KMS-11 (cell line): ENCODE measurements at regions not wholly inside any gene's neighbourhood (a gene's known extent, or its start where the extent isn't known, plus 50 kb on each side); places are given as distances from the start of the nearest gene placed in this dataset.

ENCODE experiments used
- H2AFZ ChIP-seq: fragments of 200-600 bp; sonication (generic); 2 replicates; pipeline ENCODE4 v1.6.1; 2016; ENCODE audit warnings: antibody characterized with exemption, mixed run types, low read depth
- H3K27ac ChIP-seq: fragments of 200-600 bp; sonication (generic); 2 replicates; pipeline ENCODE4 v1.6.1; 2016; ENCODE audit warnings: mild to moderate bottlenecking, mixed run types
- H3K27me3 ChIP-seq: fragments of 200-600 bp; sonication (generic); 2 replicates; pipeline ENCODE4 v1.6.1; 2017; ENCODE audit warnings: mild to moderate bottlenecking, low read depth, mixed run types, moderate library complexity; ENCODE audit not compliant: insufficient read depth
- H3K36me3 ChIP-seq: fragments of 200-600 bp; sonication (generic); 2 replicates; pipeline ENCODE4 v1.6.1; 2017; ENCODE audit warnings: mild to moderate bottlenecking, mixed run types; ENCODE audit not compliant: insufficient read depth
- H3K4me1 ChIP-seq: fragments of 200-600 bp; sonication (generic); 2 replicates; pipeline ENCODE4 v1.6.1; 2016; ENCODE audit warnings: mild to moderate bottlenecking, low read depth, mixed run types; ENCODE audit not compliant: poor library complexity, severe bottlenecking
- H3K4me2 ChIP-seq: fragments of 200-600 bp; sonication (generic); 2 replicates; pipeline ENCODE4 v1.7.0; 2016; ENCODE audit warnings: mild to moderate bottlenecking, mixed run types
- H3K4me3 ChIP-seq: fragments of 200-600 bp; sonication (generic); IDR thresholded peaks from 2 replicates; pipeline ENCODE4 v1.6.1; 2017; ENCODE audit warnings: low read depth, low read length, mixed read lengths; ENCODE audit not compliant: insufficient read depth
- H3K79me2 ChIP-seq: fragments of 200-600 bp; sonication (generic); 2 replicates; pipeline ENCODE4 v1.6.1; 2016; ENCODE audit warnings: low read depth, mixed run types; ENCODE audit not compliant: insufficient read depth
- H3K9ac ChIP-seq: fragments of 200-600 bp; sonication (generic); 2 replicates; pipeline ENCODE4 v1.6.1; 2016; ENCODE audit warnings: mild to moderate bottlenecking, mixed run types
- H4K20me1 ChIP-seq: fragments of 200-600 bp; sonication (generic); 2 replicates; pipeline ENCODE4 v1.6.1; 2016; ENCODE audit warnings: mild to moderate bottlenecking, mixed run types; ENCODE audit not compliant: insufficient read depth
- TF ChIP-seq, protein P1 (sequence below): fragments of 200-600 bp; sonication (generic); conservative IDR thresholded peaks from 2 replicates; pipeline ENCODE4 v1.6.1; 2017; ENCODE audit warnings: low read depth, mild to moderate bottlenecking, antibody characterized with exemption, low read length, moderate library complexity, mixed read lengths

GRCh38 chr18:1177232-1177631 is 272.6 kb downstream of the ADCYAP1 start:
- Histone ChIP-seq H3K9ac (no peak overlapping the region), H2AFZ (no peak overlapping the region), H3K4me3 (no peak overlapping the region), H4K20me1 (no peaks in the 10 kb centered on the region), H3K27ac (no peak overlapping the region), H3K4me1 (no peaks in the 10 kb centered on the region), H3K27me3 (no peaks in the 10 kb centered on the region), H3K36me3 (no peaks in the 10 kb centered on the region), H3K4me2 (no peak overlapping the region), H3K79me2 (no peaks in the 10 kb centered on the region)
- TF ChIP-seq, protein P1, sequence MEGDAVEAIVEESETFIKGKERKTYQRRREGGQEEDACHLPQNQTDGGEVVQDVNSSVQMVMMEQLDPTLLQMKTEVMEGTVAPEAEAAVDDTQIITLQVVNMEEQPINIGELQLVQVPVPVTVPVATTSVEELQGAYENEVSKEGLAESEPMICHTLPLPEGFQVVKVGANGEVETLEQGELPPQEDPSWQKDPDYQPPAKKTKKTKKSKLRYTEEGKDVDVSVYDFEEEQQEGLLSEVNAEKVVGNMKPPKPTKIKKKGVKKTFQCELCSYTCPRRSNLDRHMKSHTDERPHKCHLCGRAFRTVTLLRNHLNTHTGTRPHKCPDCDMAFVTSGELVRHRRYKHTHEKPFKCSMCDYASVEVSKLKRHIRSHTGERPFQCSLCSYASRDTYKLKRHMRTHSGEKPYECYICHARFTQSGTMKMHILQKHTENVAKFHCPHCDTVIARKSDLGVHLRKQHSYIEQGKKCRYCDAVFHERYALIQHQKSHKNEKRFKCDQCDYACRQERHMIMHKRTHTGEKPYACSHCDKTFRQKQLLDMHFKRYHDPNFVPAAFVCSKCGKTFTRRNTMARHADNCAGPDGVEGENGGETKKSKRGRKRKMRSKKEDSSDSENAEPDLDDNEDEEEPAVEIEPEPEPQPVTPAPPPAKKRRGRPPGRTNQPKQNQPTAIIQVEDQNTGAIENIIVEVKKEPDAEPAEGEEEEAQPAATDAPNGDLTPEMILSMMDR: no peak

DNA sequence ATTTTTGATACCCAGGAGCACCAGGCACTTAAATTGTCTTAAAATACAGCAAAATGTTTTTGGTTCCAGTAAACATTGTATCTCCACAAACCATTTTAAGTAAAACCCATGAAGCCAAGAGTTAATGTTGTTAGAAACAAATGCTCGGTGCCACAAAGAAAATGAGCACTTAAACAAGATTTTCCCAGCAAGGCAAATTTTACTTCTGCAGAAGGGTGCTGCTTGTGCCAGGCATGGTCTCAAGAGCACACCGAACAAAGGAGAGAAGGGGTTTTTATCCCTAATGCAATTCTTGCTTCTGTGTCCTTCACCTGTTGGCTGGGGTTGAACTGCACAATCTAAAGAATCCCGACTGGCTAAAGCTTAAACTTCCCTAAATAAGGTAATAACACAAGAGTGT is 286.7 kb downstream of the ADCYAP1 start:
- no peaks in the 10 kb centered on the region for H3K4me1 ChIP-seq
- H4K20me1 ChIP-seq: no peaks in the 10 kb centered on the region
- no peak overlapping the region for H3K4me2 ChIP-seq
- no peak overlapping the region for H2AFZ ChIP-seq
- H3K27ac ChIP-seq: no peak overlapping the region
- TF ChIP-seq, protein P1: no peak
- no peaks in the 10 kb centered on the region for H3K36me3 ChIP-seq
- no peak overlapping the region for H3K9ac ChIP-seq
- no peaks in the 10 kb centered on the region for H3K27me3 ChIP-seq
- no peak overlapping the region for H3K4me3 ChIP-seq
- H3K79me2 ChIP-seq: no peaks in the 10 kb centered on the region

DNA sequence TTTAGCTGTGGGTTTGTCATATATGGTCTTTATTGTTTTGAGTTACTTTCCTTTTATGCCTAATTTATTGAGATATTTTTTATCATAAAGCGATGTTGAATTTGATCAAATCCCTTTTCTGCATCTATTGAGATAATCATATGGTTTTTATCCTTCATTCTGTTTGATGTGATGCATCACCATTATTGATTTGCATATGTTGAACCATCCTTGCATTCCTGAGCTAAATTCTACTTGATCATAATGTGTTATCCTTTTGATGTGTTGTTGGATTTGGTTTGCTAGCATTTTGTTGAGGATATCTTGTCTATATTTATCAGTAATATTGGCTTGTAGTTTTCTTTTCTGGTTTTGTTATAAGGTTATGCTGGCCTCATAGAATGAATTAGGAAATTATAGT is 308.5 kb downstream of the ADCYAP1 start:
- TF ChIP-seq, protein P1: no peak
- H4K20me1 ChIP-seq: no peaks in the 10 kb centered on the region
- H3K36me3 ChIP-seq: no peaks in the 10 kb centered on the region
- H2AFZ ChIP-seq: no peak overlapping the region
- H3K4me3 ChIP-seq: no peak overlapping the region
- no peaks in the 10 kb centered on the region for H3K79me2 ChIP-seq
- no peaks in the 10 kb centered on the region for H3K4me1 ChIP-seq
- no peaks in the 10 kb centered on the region for H3K27me3 ChIP-seq
- no peak overlapping the region for H3K9ac ChIP-seq
- H3K27ac ChIP-seq: no peak overlapping the region
- no peak overlapping the region for H3K4me2 ChIP-seq

DNA sequence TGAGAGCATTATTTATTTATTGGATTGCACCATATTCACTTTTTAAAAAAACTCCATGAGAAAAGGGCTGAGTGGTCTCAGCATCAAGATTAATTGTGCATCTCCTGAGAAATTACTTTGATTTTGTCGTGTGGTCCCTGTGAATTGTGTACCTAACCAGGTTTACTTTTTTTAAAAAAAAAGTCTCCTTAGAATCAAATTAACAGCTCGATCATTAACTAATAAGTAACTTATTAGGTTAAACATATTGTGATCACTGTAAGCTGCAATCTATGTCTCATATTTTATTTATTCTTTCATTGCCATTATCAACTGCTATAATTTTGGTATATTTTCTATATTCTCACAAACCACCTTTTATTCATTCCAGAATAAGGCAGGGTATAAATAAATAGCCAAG is 318.2 kb downstream of the ADCYAP1 start:
- TF ChIP-seq, protein P1: no peak
- H3K79me2 ChIP-seq: no peaks in the 10 kb centered on the region
- H3K4me3 ChIP-seq: no peak overlapping the region
- no peak overlapping the region for H2AFZ ChIP-seq
- H3K4me2 ChIP-seq: no peak overlapping the region
- H3K27me3 ChIP-seq: no peaks in the 10 kb centered on the region
- H3K27ac ChIP-seq: no peak overlapping the region
- H3K9ac ChIP-seq: no peak overlapping the region
- no peaks in the 10 kb centered on the region for H3K36me3 ChIP-seq
- no peaks in the 10 kb centered on the region for H3K4me1 ChIP-seq
- H4K20me1 ChIP-seq: no peaks in the 10 kb centered on the region
